Activated B cell treated with CpG ODN at 0.5 μM for 24 hours (primary cell): ENCODE measurements at regions not wholly inside any gene's neighbourhood (a gene's known extent, or its start where the extent isn't known, plus 50 kb on each side); places are given as distances from the start of the nearest gene placed in this dataset.
"Not testable (repeated sequence)": the region's sequence is repeated elsewhere in the genome, so short reads cannot be mapped to it uniquely, and the experiment has no call there.

Source experiments
- ATAC-seq: fragments of 200-7000 bp; cut with Tn5 transposase; one replicate; pipeline ENCODE4 v1.10.0; 2021; ENCODE audit warnings: low read depth, mild to moderate bottlenecking, moderate library complexity
- CTCF ChIA-PET: fragments of 350-600 bp; sonication (Branson Sonifier 250); formaldehyde crosslinking; loops from one replicate; lab custom pipeline; 2021; ENCODE audit warnings: antibody characterized with exemption; lab: Charles Lee
- POLR2A ChIA-PET: fragments of 350-600 bp; sonication (Branson Sonifier 250); formaldehyde crosslinking; loops from one replicate; lab custom pipeline; 2021; ENCODE audit warnings: antibody characterized with exemption; lab: Charles Lee
- DNase-seq: peaks from one replicate; pipeline ENCODE4 v3.0.0; 2022
- H3K27ac Mint-ChIP-seq: one replicate; pipeline ENCODE4 v1.8.0; 2020; ENCODE audit warnings: mixed read lengths
- H3K27me3 Mint-ChIP-seq: one replicate; pipeline ENCODE4 v1.8.0; 2021; ENCODE audit warnings: mixed read lengths
- H3K36me3 Mint-ChIP-seq: one replicate; pipeline ENCODE4 v1.8.0; 2021; ENCODE audit warnings: low read depth, mixed read lengths
- H3K4me1 Mint-ChIP-seq: one replicate; pipeline ENCODE4 v1.8.0; 2021; ENCODE audit warnings: mixed read lengths
- H3K4me3 Mint-ChIP-seq: one replicate; pipeline ENCODE4 v1.8.0; 2020; ENCODE audit warnings: mild to moderate bottlenecking, mixed read lengths
- H3K9me3 Mint-ChIP-seq: one replicate; pipeline ENCODE4 v1.8.0; 2020; ENCODE audit warnings: mixed read lengths
- CTCF ChIP-seq: fragments of 200-600 bp; IDR thresholded peaks from one replicate; pipeline ENCODE4 v1.8.0; 2022; ENCODE audit warnings: antibody characterized with exemption, mild to moderate bottlenecking
- intact Hi-C: fragments of 100-400 bp; cut with micrococcal nuclease; formaldehyde crosslinking; loops from one replicate; pipeline ENCODE4 v1.15.1; 2024

- no peak for TF ChIP-seq CTCF
- H3K27ac Mint-ChIP-seq, result no peak overlapping the region
- ChIA-PET CTCF (no interaction called here), POLR2A (no interaction called here)
- intact Hi-C loops, result no loop called here
- no peaks in the 10 kb centered on the region for H3K36me3 Mint-ChIP-seq
- H3K9me3 Mint-ChIP-seq, result peaks cover 15% of the 10 kb centered on the region
- no peak for DNase-seq
- H3K27me3 Mint-ChIP-seq, result peaks cover 6% of the 10 kb centered on the region
- H3K4me3 Mint-ChIP-seq, result no peak overlapping the region
- peaks cover 5% of the 10 kb centered on the region for H3K4me1 Mint-ChIP-seq
- ATAC-seq, result no peak
Measured at GRCh38 chr14:104230946-104231345, 92.6 kb downstream of the KIF26A start.

GRCh38 chr14:104232070-104232484, 93.7 kb downstream of the KIF26A start:
- no peak for TF ChIP-seq CTCF
- Mint-ChIP-seq H3K4me1 (no peaks in the 10 kb centered on the region), H3K4me3 (no peak overlapping the region), H3K27me3 (peaks cover 5% of the 10 kb centered on the region), H3K27ac (no peak overlapping the region), H3K9me3 (peaks cover 17% of the 10 kb centered on the region), H3K36me3 (no peaks in the 10 kb centered on the region)
- DNase-seq (no peak), ATAC-seq (no peak)
- intact Hi-C loops, result no loop called here
- CTCF ChIA-PET, result no interaction called here
- POLR2A ChIA-PET, result no interaction called here

GRCh38 chr14:104234007-104234786, 95.8 kb downstream of the KIF26A start:
- intact Hi-C loops, POLR2A ChIA-PET, CTCF ChIA-PET: not testable (repeated sequence)

GRCh38 chr14:104235686-104236085, 97.3 kb downstream of the KIF26A start:
- ATAC-seq (no peak), DNase-seq (peak; percentile 4)
- H3K27me3 Mint-ChIP-seq, result peaks cover 9% of the 10 kb centered on the region
- POLR2A ChIA-PET, result no interaction called here
- no peak overlapping the region for H3K4me3 Mint-ChIP-seq
- no peak overlapping the region for H3K27ac Mint-ChIP-seq
- TF ChIP-seq CTCF, result no peak
- CTCF ChIA-PET, result no interaction called here
- intact Hi-C loops, result no loop called here
- H3K9me3 Mint-ChIP-seq, result peaks cover 14% of the 10 kb centered on the region
- H3K4me1 Mint-ChIP-seq, result peaks cover 6% of the 10 kb centered on the region
- H3K36me3 Mint-ChIP-seq, result no peaks in the 10 kb centered on the region

More at GRCh38 chr14:104234007-104234786, 95.8 kb downstream of the KIF26A start:
- not testable (repeated sequence) for H3K27ac Mint-ChIP-seq, H3K36me3 Mint-ChIP-seq, H3K27me3 Mint-ChIP-seq, ATAC-seq, H3K4me3 Mint-ChIP-seq, DNase-seq, H3K4me1 Mint-ChIP-seq
- peaks cover 14% of the 10 kb centered on the region for H3K9me3 Mint-ChIP-seq

GRCh38 chr14:104237651-104238423, 99.5 kb downstream of the KIF26A start:
- no peak for DNase-seq
- H3K9me3 Mint-ChIP-seq, result peaks cover 14% of the 10 kb centered on the region
- ChIA-PET POLR2A (no interaction called here), CTCF (no interaction called here)
- intact Hi-C loops, result no loop called here
- peaks cover 9% of the 10 kb centered on the region for H3K27me3 Mint-ChIP-seq
- ATAC-seq, result no peak
- peaks cover 6% of the 10 kb centered on the region for H3K4me1 Mint-ChIP-seq
- H3K36me3 Mint-ChIP-seq, result no peaks in the 10 kb centered on the region
- H3K4me3 Mint-ChIP-seq, result no peak overlapping the region
- TF ChIP-seq CTCF, result no peak
- H3K27ac Mint-ChIP-seq, result no peak overlapping the region
